Rectal smooth muscle tissue (tissue), 1 donor: ENCODE measurements at regions not wholly inside any gene's neighbourhood (a gene's known extent, or its start where the extent isn't known, plus 50 kb on each side); places are given as distances from the start of the nearest gene placed in this dataset.

ENCODE experiments used
- H3K27ac ChIP-seq: one replicate; pipeline ENCODE4 v1.7.0; 2013; ENCODE audit warnings: low read depth, low read length, inconsistent platforms
- H3K27me3 ChIP-seq: one replicate; pipeline ENCODE4 v1.7.0; 2013; ENCODE audit warnings: low read length; ENCODE audit not compliant: control insufficient read depth, insufficient read depth
- H3K36me3 ChIP-seq: one replicate; pipeline ENCODE4 v1.7.0; 2013; ENCODE audit warnings: low read length; ENCODE audit not compliant: control insufficient read depth, insufficient read depth
- H3K4me1 ChIP-seq: one replicate; pipeline ENCODE4 v1.7.0; 2013; ENCODE audit warnings: low read length; ENCODE audit not compliant: control insufficient read depth, insufficient read depth
- H3K4me3 ChIP-seq: one replicate; pipeline ENCODE4 v1.7.0; 2013; ENCODE audit warnings: low read length
- H3K9ac ChIP-seq: one replicate; pipeline ENCODE4 v1.7.0; 2013; ENCODE audit warnings: low read length

GRCh38 chr18:43539862-43540261 lies 262.6 kb upstream of the SYT4 start:
- H3K4me3 ChIP-seq, result no peak overlapping the region
- no peak overlapping the region for H3K9ac ChIP-seq
- no peaks in the 10 kb centered on the region for H3K36me3 ChIP-seq
- no peak overlapping the region for H3K27ac ChIP-seq
- no peaks in the 10 kb centered on the region for H3K27me3 ChIP-seq
- no peaks in the 10 kb centered on the region for H3K4me1 ChIP-seq

GRCh38 chr18:43542016-43542415 lies 264.7 kb upstream of the SYT4 start:
- Histone ChIP-seq H3K4me1 (no peaks in the 10 kb centered on the region), H3K27me3 (no peaks in the 10 kb centered on the region), H3K27ac (no peak overlapping the region), H3K36me3 (no peaks in the 10 kb centered on the region), H3K4me3 (no peak overlapping the region), H3K9ac (no peak overlapping the region)

GRCh38 chr18:43543236-43543635 lies 265.9 kb upstream of the SYT4 start:
- Histone ChIP-seq H3K27me3 (no peaks in the 10 kb centered on the region), H3K36me3 (no peaks in the 10 kb centered on the region), H3K27ac (no peak overlapping the region), H3K4me3 (no peak overlapping the region), H3K4me1 (no peaks in the 10 kb centered on the region), H3K9ac (no peak overlapping the region)

- H3K4me1 ChIP-seq, result no peaks in the 10 kb centered on the region
- H3K36me3 ChIP-seq, result no peaks in the 10 kb centered on the region
- H3K4me3 ChIP-seq, result no peak overlapping the region
- H3K27me3 ChIP-seq, result no peaks in the 10 kb centered on the region
- no peak overlapping the region for H3K9ac ChIP-seq
- H3K27ac ChIP-seq, result no peak overlapping the region
Measured at GRCh38 chr18:43547456-43547855, 270.2 kb upstream of the SYT4 start.

GRCh38 chr18:43559507-43559906 lies 282.2 kb upstream of the SYT4 start:
- Histone ChIP-seq H3K27me3 (no peaks in the 10 kb centered on the region), H3K27ac (no peak overlapping the region)

GRCh38 chr18:43563780-43564179 lies 286.5 kb upstream of the SYT4 start:
- Histone ChIP-seq H3K27ac (no peak overlapping the region), H3K27me3 (no peaks in the 10 kb centered on the region), H3K4me3 (no peak overlapping the region), H3K4me1 (no peaks in the 10 kb centered on the region), H3K36me3 (no peaks in the 10 kb centered on the region), H3K9ac (no peak overlapping the region)

More at GRCh38 chr18:43559507-43559906, 282.2 kb upstream of the SYT4 start:
- H3K4me1 ChIP-seq, result no peaks in the 10 kb centered on the region
- H3K4me3 ChIP-seq, result no peak overlapping the region
- no peaks in the 10 kb centered on the region for H3K36me3 ChIP-seq
- no peak overlapping the region for H3K9ac ChIP-seq

- H3K27ac ChIP-seq, result no peak overlapping the region
- H3K27me3 ChIP-seq, result no peaks in the 10 kb centered on the region
- H3K36me3 ChIP-seq, result no peaks in the 10 kb centered on the region
- no peak overlapping the region for H3K4me3 ChIP-seq
- no peak overlapping the region for H3K9ac ChIP-seq
- peaks cover 6% of the 10 kb centered on the region for H3K4me1 ChIP-seq
Measured at GRCh38 chr18:43570593-43570992, 293.3 kb upstream of the SYT4 start.

- Histone ChIP-seq H3K4me3 (no peak overlapping the region), H3K36me3 (no peaks in the 10 kb centered on the region), H3K27me3 (no peaks in the 10 kb centered on the region), H3K9ac (no peak overlapping the region), H3K4me1 (peaks cover 6% of the 10 kb centered on the region), H3K27ac (no peak overlapping the region)
Measured at GRCh38 chr18:43571078-43571689, 293.9 kb upstream of the SYT4 start.

- Histone ChIP-seq H3K27me3 (no peaks in the 10 kb centered on the region), H3K27ac (no peak overlapping the region), H3K9ac (no peak overlapping the region), H3K4me1 (peaks cover 6% of the 10 kb centered on the region), H3K4me3 (no peak overlapping the region), H3K36me3 (no peaks in the 10 kb centered on the region)
Measured at GRCh38 chr18:43572163-43572562, 294.9 kb upstream of the SYT4 start.

- Histone ChIP-seq H3K4me1 (peaks cover 6% of the 10 kb centered on the region), H3K36me3 (no peaks in the 10 kb centered on the region), H3K9ac (no peak overlapping the region), H3K27me3 (no peaks in the 10 kb centered on the region), H3K27ac (no peak overlapping the region), H3K4me3 (no peak overlapping the region)
Measured at GRCh38 chr18:43574974-43575373, 297.7 kb upstream of the SYT4 start.

- no peaks in the 10 kb centered on the region for H3K27me3 ChIP-seq
- H3K27ac ChIP-seq, result no peak overlapping the region
- H3K9ac ChIP-seq, result no peak overlapping the region
- H3K36me3 ChIP-seq, result no peaks in the 10 kb centered on the region
- H3K4me1 ChIP-seq, result no peaks in the 10 kb centered on the region
- H3K4me3 ChIP-seq, result no peak overlapping the region
Measured at GRCh38 chr18:43578211-43578610, 300.9 kb upstream of the SYT4 start.

- Histone ChIP-seq H3K9ac (no peak overlapping the region), H3K36me3 (no peaks in the 10 kb centered on the region), H3K27me3 (no peaks in the 10 kb centered on the region), H3K4me1 (no peaks in the 10 kb centered on the region), H3K27ac (no peak overlapping the region), H3K4me3 (no peak overlapping the region)
Measured at GRCh38 chr18:43578706-43579105, 301.4 kb upstream of the SYT4 start.

- no peak overlapping the region for H3K9ac ChIP-seq
- H3K27me3 ChIP-seq, result no peaks in the 10 kb centered on the region
- H3K4me3 ChIP-seq, result no peak overlapping the region
- H3K36me3 ChIP-seq, result no peaks in the 10 kb centered on the region
- H3K27ac ChIP-seq, result no peak overlapping the region
- H3K4me1 ChIP-seq, result no peaks in the 10 kb centered on the region
Measured at GRCh38 chr18:43581936-43582519, 304.7 kb upstream of the SYT4 start.
